ENCODE measurements at regions not wholly inside any gene's neighbourhood (a gene's known extent, or its start where the extent isn't known, plus 50 kb on each side); places are given as distances from the start of the nearest gene placed in this dataset.
"Not testable (repeated sequence)": the region's sequence is repeated elsewhere in the genome, so short reads cannot be mapped to it uniquely, and the experiment has no call there.

DNA sequence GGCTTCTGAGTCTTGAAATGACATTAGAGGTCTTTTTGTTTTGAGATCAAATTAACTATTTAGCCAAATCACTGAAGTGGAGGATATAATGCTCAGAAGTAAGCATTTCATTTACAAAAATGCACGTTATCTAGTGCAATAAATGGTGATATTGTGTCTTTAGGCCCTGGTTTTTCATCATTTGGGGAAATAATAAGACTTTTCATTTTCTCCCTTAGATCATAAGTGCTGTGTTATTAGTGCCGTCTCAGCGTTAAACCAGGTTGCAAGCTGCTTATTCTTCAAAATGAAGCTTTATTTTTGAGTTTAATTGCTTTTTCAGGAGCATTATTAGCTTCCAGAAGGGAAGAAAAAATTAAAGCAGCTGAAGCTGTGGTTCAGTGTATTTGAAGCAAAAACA is 1416.8 kb upstream of the GOT2 start:
- DNase-seq, result no peak
- H3K4me3 Mint-ChIP-seq, result no peak overlapping the region

DNA sequence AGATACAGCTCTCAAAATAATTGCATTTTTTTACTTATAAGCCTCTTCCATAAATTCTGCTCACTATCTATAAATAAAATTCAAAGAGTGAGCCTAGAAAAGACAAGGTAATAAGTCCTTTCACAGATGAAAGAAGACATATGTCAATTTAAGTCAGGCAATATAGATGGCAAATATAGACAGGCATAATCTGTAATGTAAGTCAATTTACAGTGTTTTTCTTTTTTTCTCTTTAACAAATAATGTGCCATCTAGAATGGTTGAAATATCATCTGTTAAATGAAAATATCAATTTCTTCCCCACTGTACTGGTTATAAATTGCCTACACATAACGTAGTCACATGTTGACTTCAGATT is 1409.2 kb upstream of the GOT2 start:
- no peaks in the 10 kb centered on the region for H3K27me3 Mint-ChIP-seq
- H3K4me3 Mint-ChIP-seq, result no peak overlapping the region
- Histone ChIP-seq H3K27ac (ENCODE audit: low read depth, low read length) (no peak overlapping the region), H3K36me3 (ENCODE audit: insufficient read depth, low read length) (no peaks in the 10 kb centered on the region), H3K9me3 (ENCODE audit: control insufficient read depth in 1 of 2, low read length in 2 of 2) (no peaks in the 10 kb centered on the region), H3K4me1 (ENCODE audit: insufficient read depth, low read length) (no peaks in the 10 kb centered on the region), H3K4me3 (ENCODE audit: low read length in 2 of 2) (no peak overlapping the region), H3K27me3 (ENCODE audit: insufficient read depth, low read length) (no peaks in the 10 kb centered on the region)
- no peak overlapping the region for H3K27ac Mint-ChIP-seq
- no peak for DNase-seq
- POLR2A ChIA-PET (ENCODE audit: partially characterized antibody), result no interaction called here
- H3K4me1 Mint-ChIP-seq, result no peaks in the 10 kb centered on the region
- intact Hi-C loops (cut with micrococcal nuclease), result no loop called here
- H3K36me3 Mint-ChIP-seq, result no peaks in the 10 kb centered on the region
- peaks cover 0 to 41% (median 17%) of the 10 kb centered on the region in 8 donors for H3K9me3 Mint-ChIP-seq
- CTCF ChIA-PET (ENCODE audit: partially characterized antibody), result no interaction called here

More for the DNA sequence above, 1416.8 kb upstream of the GOT2 start:
- Histone ChIP-seq H3K4me1 (ENCODE audit: insufficient read depth, low read length) (no peaks in the 10 kb centered on the region), H3K27ac (ENCODE audit: low read depth, low read length) (no peak overlapping the region), H3K4me3 (ENCODE audit: low read length in 2 of 2) (no peak overlapping the region), H3K9me3 (ENCODE audit: control insufficient read depth in 1 of 2, low read length in 2 of 2) (no peaks in the 10 kb centered on the region), H3K36me3 (ENCODE audit: insufficient read depth, low read length) (no peaks in the 10 kb centered on the region), H3K27me3 (ENCODE audit: insufficient read depth, low read length) (no peaks in the 10 kb centered on the region)
- H3K27me3 Mint-ChIP-seq, result no peaks in the 10 kb centered on the region
- CTCF ChIA-PET (ENCODE audit: partially characterized antibody), result no interaction called here
- POLR2A ChIA-PET (ENCODE audit: partially characterized antibody), result no interaction called here
- H3K27ac Mint-ChIP-seq, result no peak overlapping the region
- intact Hi-C loops (cut with micrococcal nuclease), result no loop called here
- no peaks in the 10 kb centered on the region for H3K36me3 Mint-ChIP-seq
- H3K4me1 Mint-ChIP-seq, result no peaks in the 10 kb centered on the region
- H3K9me3 Mint-ChIP-seq, result peaks cover 4 to 48% (median 32%) of the 10 kb centered on the region in 8 donors

DNA sequence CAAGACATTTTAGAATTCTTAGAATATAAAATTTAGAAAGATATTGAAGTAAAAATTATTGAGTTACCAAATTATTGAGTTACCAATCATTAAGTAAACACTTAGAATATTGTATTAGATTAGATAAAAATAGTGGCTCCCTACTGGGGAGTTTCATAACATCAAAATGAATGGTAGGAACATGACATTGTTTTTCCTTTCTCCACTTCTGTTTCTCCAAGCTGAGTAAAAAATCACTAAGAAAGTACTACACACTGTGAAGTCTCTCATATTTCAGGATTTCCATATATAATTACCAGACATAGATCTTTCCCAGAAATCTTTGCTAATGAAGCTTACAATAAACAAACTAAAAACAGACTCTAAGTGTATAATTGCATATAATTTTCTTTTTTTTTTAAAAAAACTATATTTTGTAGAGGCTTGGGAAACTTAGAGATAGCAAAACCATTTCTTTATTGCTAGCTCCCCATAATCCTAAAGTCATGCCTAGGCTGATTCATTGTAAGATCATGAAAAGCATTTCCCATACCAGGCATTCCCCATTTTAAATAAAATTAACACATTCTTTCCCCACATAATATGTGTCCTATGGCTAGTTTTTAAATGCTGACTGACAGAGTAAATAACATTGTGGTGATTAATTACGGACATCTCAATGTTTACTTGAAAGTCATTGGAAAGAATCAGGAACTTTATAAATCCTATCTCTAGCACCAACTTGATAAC is 1408.7 kb upstream of the GOT2 start:
- Mint-ChIP-seq H3K27me3 (no peaks in the 10 kb centered on the region), H3K9me3 (peaks cover 0 to 41% (median 16%) of the 10 kb centered on the region in 8 donors), H3K4me3 (no peak overlapping the region), H3K4me1 (no peaks in the 10 kb centered on the region), H3K36me3 (no peaks in the 10 kb centered on the region), H3K27ac (no peak overlapping the region)
- H3K36me3 ChIP-seq (ENCODE audit: insufficient read depth, low read length), result no peaks in the 10 kb centered on the region
- no peaks in the 10 kb centered on the region for H3K27me3 ChIP-seq (ENCODE audit: insufficient read depth, low read length)
- no peak overlapping the region for H3K27ac ChIP-seq (ENCODE audit: low read depth, low read length)
- H3K4me3 ChIP-seq (ENCODE audit: low read length in 2 of 2), result no peak overlapping the region
- POLR2A ChIA-PET (ENCODE audit: partially characterized antibody), result no interaction called here
- H3K9me3 ChIP-seq (ENCODE audit: control insufficient read depth in 1 of 2, low read length in 2 of 2), result no peaks in the 10 kb centered on the region
- H3K4me1 ChIP-seq (ENCODE audit: insufficient read depth, low read length), result no peaks in the 10 kb centered on the region
- intact Hi-C loops (cut with micrococcal nuclease), result no loop called here
- CTCF ChIA-PET (ENCODE audit: partially characterized antibody), result no interaction called here
- DNase-seq, result no peak

DNA sequence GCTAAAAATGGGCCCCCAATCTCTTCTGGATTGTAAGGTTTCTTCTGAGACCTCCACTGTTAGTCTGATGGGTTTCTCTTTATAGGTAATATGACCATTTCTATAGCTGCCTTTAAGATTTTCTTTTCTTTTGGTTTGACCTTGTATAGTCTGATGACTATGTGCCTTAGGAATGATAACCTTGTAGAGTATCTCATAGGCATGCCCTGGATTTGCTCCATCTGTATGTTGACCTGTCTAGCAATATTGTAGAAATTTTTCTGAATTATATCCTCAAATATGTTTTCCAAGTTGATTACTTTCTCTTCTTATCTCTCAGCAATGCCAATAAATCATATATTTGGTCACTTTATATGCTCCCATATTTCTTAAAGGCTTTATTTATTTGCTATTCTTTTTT is 1403.8 kb upstream of the GOT2 start:
- H3K9me3 Mint-ChIP-seq, result peaks cover under 1 to 49% (median 35%) of the 10 kb centered on the region in 8 donors

DNA sequence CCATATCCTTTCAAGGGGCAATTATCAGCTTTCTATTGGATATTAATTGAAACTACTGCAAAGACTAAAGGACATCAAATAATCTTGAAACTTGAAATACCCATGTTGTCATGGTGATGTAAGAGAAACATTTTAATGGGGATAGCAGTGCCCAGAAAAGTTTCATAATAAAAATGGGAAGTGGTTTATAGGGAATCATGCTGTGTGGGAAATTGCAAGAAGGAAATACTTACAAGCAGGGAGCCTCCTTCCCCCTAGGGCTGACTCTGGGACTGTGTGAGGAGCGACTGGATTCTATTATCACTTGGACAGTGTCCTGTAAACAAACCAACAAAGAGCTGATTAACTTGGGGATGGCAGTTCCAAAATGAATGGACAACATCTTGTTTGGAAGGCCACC is 1393.1 kb upstream of the GOT2 start:
- intact Hi-C loops (cut with micrococcal nuclease), result no loop called here
- Histone ChIP-seq H3K4me3 (ENCODE audit: low read length in 2 of 2) (no peak overlapping the region), H3K36me3 (ENCODE audit: insufficient read depth, low read length) (no peaks in the 10 kb centered on the region), H3K27me3 (ENCODE audit: insufficient read depth, low read length) (no peaks in the 10 kb centered on the region), H3K4me1 (ENCODE audit: insufficient read depth, low read length) (no peaks in the 10 kb centered on the region), H3K9me3 (ENCODE audit: control insufficient read depth in 1 of 2, low read length in 2 of 2) (peaks cover 0 to 8% of the 10 kb centered on the region in 2 donors), H3K27ac (ENCODE audit: low read depth, low read length) (no peak overlapping the region)
- H3K27ac Mint-ChIP-seq, result no peak overlapping the region
- H3K9me3 Mint-ChIP-seq, result peaks cover 3 to 42% (median 19%) of the 10 kb centered on the region in 8 donors
- H3K27me3 Mint-ChIP-seq, result no peaks in the 10 kb centered on the region
- H3K4me1 Mint-ChIP-seq, result no peaks in the 10 kb centered on the region
- POLR2A ChIA-PET (ENCODE audit: partially characterized antibody), result no interaction called here
- H3K36me3 Mint-ChIP-seq, result no peaks in the 10 kb centered on the region
- DNase-seq, result no peak
- H3K4me3 Mint-ChIP-seq, result no peak overlapping the region
- CTCF ChIA-PET (ENCODE audit: partially characterized antibody), result no interaction called here

More for the DNA sequence above, 1403.8 kb upstream of the GOT2 start:
- no peak overlapping the region for H3K4me3 Mint-ChIP-seq
- no peak overlapping the region for H3K4me3 ChIP-seq (ENCODE audit: low read length in 2 of 2)
- H3K27me3 Mint-ChIP-seq, result no peaks in the 10 kb centered on the region
- no peaks in the 10 kb centered on the region for H3K36me3 ChIP-seq (ENCODE audit: insufficient read depth, low read length)
- no peaks in the 10 kb centered on the region for H3K36me3 Mint-ChIP-seq
- no peaks in the 10 kb centered on the region for H3K9me3 ChIP-seq (ENCODE audit: control insufficient read depth in 1 of 2, low read length in 2 of 2)
- ChIA-PET CTCF (ENCODE audit: partially characterized antibody) (no interaction called here), POLR2A (ENCODE audit: partially characterized antibody) (no interaction called here)
- no peak for DNase-seq
- no peaks in the 10 kb centered on the region for H3K4me1 Mint-ChIP-seq
- H3K27ac Mint-ChIP-seq, result no peak overlapping the region
- intact Hi-C loops (cut with micrococcal nuclease), result no loop called here
- H3K27me3 ChIP-seq (ENCODE audit: insufficient read depth, low read length), result no peaks in the 10 kb centered on the region
- no peaks in the 10 kb centered on the region for H3K4me1 ChIP-seq (ENCODE audit: insufficient read depth, low read length)
- H3K27ac ChIP-seq (ENCODE audit: low read depth, low read length), result no peak overlapping the region

DNA sequence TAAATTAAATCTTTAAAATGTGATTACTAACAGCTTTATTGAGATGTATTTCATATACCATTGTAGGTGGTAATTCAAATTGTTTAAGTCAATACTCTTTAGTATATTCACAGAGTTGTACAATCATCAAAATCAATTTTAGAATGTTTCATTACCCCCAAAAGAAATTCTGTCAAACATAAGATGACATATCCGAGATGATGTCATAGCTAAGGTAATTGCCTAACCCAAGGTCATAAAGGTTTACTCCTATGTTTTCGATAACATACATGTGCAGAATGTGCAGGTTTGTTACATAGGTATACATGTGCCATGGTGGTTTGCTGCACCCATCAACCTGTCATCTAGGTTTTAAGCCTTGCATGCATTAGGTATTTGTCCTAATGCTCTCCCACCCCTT is 1392.0 kb upstream of the GOT2 start:
- intact Hi-C loops (cut with micrococcal nuclease); H3K9me3 ChIP-seq (ENCODE audit: control insufficient read depth in 1 of 2, low read length in 2 of 2); H3K4me1 ChIP-seq (ENCODE audit: insufficient read depth, low read length); H3K27me3 ChIP-seq (ENCODE audit: insufficient read depth, low read length); H3K27ac ChIP-seq (ENCODE audit: low read depth, low read length); POLR2A ChIA-PET (ENCODE audit: partially characterized antibody); H3K27me3 Mint-ChIP-seq; CTCF ChIA-PET (ENCODE audit: partially characterized antibody); H3K36me3 Mint-ChIP-seq; H3K4me1 Mint-ChIP-seq; DNase-seq; H3K36me3 ChIP-seq (ENCODE audit: insufficient read depth, low read length); H3K4me3 ChIP-seq (ENCODE audit: low read length in 2 of 2); H3K4me3 Mint-ChIP-seq; H3K27ac Mint-ChIP-seq: not testable (repeated sequence)
- H3K9me3 Mint-ChIP-seq, result peaks cover 3 to 52% (median 26%) of the 10 kb centered on the region in 8 donors

DNA sequence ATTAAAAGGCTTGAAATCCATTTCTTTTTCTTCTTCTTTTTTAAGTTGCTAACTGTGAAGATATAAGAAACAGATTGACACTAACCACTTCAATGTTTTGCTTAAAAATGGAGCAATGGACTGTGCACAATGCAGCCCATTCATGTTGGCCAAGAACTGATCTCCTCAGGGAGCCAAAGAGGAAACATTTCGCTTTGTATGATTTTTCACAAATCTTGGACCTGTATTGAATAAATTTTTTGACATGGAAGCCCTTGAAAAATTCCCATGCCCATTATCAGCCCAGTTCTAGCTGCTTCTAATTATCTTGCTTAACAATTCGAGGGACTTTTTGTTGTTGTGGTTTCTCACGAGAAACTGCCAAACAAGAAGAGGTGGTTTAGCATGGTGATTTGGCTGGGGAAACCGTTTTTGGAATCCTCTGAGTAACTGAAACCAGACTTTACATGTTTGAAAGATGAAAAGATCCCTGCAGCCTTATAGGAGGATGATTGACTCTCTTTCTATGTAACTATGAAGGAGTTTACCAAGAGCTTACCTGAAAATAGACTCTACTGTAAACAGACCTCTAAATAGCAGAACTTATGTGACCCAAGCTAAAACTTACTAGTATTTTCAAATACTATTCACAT is 1389.4 kb upstream of the GOT2 start:
- no peaks in the 10 kb centered on the region for H3K36me3 Mint-ChIP-seq
- intact Hi-C loops (cut with micrococcal nuclease), result no loop called here
- H3K27me3 ChIP-seq (ENCODE audit: insufficient read depth, low read length), result no peaks in the 10 kb centered on the region
- peaks cover 0 to 51% (median 21%) of the 10 kb centered on the region in 8 donors for H3K9me3 Mint-ChIP-seq
- H3K4me3 ChIP-seq (ENCODE audit: low read length in 2 of 2), result no peak overlapping the region
- peaks cover 0 to 8% of the 10 kb centered on the region in 2 donors for H3K9me3 ChIP-seq (ENCODE audit: control insufficient read depth in 1 of 2, low read length in 2 of 2)
- no peak overlapping the region for H3K27ac ChIP-seq (ENCODE audit: low read depth, low read length)
- no peak overlapping the region for H3K27ac Mint-ChIP-seq
- no peaks in the 10 kb centered on the region for H3K4me1 Mint-ChIP-seq
- DNase-seq, result no peak
- H3K36me3 ChIP-seq (ENCODE audit: insufficient read depth, low read length), result no peaks in the 10 kb centered on the region
- no peaks in the 10 kb centered on the region for H3K27me3 Mint-ChIP-seq
- CTCF ChIA-PET (ENCODE audit: partially characterized antibody), result no interaction called here
- no peak overlapping the region for H3K4me3 Mint-ChIP-seq
- POLR2A ChIA-PET (ENCODE audit: partially characterized antibody), result no interaction called here
- no peaks in the 10 kb centered on the region for H3K4me1 ChIP-seq (ENCODE audit: insufficient read depth, low read length)

Data from CD4-positive, alpha-beta memory T cell (primary cell).